ENCODE measurements at regions not wholly inside any gene's neighbourhood (a gene's known extent, or its start where the extent isn't known, plus 50 kb on each side); places are given as distances from the start of the nearest gene placed in this dataset.

DNA sequence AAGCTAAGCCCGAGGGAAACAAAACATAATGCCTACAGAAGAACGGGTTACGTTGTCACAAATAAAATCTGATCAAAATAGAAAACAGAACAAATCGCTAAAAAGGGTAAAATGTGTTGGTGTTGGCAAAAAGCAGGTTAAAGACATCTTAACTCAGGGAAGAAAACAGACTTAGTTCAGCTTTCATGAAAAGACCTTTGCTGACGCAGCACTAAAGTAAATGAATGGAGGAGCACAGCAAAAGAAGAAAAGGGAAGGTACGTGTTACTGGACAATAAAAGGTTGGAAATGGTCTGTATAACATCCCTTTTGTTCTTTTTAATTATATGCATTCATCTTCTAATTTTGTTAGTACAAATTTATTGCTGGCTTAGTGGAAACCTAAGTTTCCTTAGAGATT is 117.4 kb upstream of the DSEL start:
- no peak for TF ChIP-seq SIRT6 (IDR thresholded peaks at IDR 0.05; ENCODE audit: low read length)
- TF ChIP-seq EZH2 (IDR thresholded peaks at IDR 0.05; ENCODE audit: low read depth, low read length, severe bottlenecking) = no peak
- TF ChIP-seq POLR2A (IDR thresholded peaks at IDR 0.05; ENCODE audit: control extremely low read depth in 1 of 2, low read depth in 2 of 2, low read length in 2 of 2) = no peak
- TF ChIP-seq, protein P1, sequence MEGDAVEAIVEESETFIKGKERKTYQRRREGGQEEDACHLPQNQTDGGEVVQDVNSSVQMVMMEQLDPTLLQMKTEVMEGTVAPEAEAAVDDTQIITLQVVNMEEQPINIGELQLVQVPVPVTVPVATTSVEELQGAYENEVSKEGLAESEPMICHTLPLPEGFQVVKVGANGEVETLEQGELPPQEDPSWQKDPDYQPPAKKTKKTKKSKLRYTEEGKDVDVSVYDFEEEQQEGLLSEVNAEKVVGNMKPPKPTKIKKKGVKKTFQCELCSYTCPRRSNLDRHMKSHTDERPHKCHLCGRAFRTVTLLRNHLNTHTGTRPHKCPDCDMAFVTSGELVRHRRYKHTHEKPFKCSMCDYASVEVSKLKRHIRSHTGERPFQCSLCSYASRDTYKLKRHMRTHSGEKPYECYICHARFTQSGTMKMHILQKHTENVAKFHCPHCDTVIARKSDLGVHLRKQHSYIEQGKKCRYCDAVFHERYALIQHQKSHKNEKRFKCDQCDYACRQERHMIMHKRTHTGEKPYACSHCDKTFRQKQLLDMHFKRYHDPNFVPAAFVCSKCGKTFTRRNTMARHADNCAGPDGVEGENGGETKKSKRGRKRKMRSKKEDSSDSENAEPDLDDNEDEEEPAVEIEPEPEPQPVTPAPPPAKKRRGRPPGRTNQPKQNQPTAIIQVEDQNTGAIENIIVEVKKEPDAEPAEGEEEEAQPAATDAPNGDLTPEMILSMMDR (IDR thresholded peaks at IDR 0.05; ENCODE audit: control extremely low read depth in 1 of 3, insufficient read depth in 1 of 3, low read depth in 1 of 3, low read length in 3 of 3) = no peak
- no peak for TF ChIP-seq CEBPB (IDR thresholded peaks at IDR 0.05; ENCODE audit: low read depth, low read length)
- no peak for TF ChIP-seq CBX5 (IDR thresholded peaks at IDR 0.05; ENCODE audit: low read depth, low read length)
- no peak for TF ChIP-seq GTF2F1 (IDR thresholded peaks at IDR 0.05; ENCODE audit: borderline replicate concordance, low read depth, low read length)
- no peak for TF ChIP-seq PHF8 (conservative IDR thresholded peaks at IDR 0.05; ENCODE audit: low read depth, low read length)
- TF ChIP-seq, protein P2, sequence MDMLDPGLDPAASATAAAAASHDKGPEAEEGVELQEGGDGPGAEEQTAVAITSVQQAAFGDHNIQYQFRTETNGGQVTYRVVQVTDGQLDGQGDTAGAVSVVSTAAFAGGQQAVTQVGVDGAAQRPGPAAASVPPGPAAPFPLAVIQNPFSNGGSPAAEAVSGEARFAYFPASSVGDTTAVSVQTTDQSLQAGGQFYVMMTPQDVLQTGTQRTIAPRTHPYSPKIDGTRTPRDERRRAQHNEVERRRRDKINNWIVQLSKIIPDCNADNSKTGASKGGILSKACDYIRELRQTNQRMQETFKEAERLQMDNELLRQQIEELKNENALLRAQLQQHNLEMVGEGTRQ (IDR thresholded peaks at IDR 0.05; ENCODE audit: low read length) = no peak
- no peak for TF ChIP-seq EP300 (IDR thresholded peaks at IDR 0.05; ENCODE audit: borderline replicate concordance in 1 of 2, low read depth in 2 of 2, low read length in 2 of 2)
- TF ChIP-seq SP2 (IDR thresholded peaks at IDR 0.05; ENCODE audit: low read length) = no peak
